Sigmoid colon (tissue), 6 donors: ENCODE measurements at regions not wholly inside any gene's neighbourhood (a gene's known extent, or its start where the extent isn't known, plus 50 kb on each side); places are given as distances from the start of the nearest gene placed in this dataset.

Experiments used
- DNase-seq: peaks from one replicate; pipeline ENCODE4 v3.0.0-alpha.2; 2019
- H3K27ac ChIP-seq, 4 donors: fragments of 200-600 bp; sonication (generic); one replicate each; pipeline ENCODE4 v1.5.1; 2016 to 2019; ENCODE audit warnings: mild to moderate bottlenecking in 1 of 4
- H3K27me3 ChIP-seq, 3 donors: fragments of 200-600 bp; sonication (generic); one replicate each; pipeline ENCODE4 v1.5.1; 2019; ENCODE audit warnings: mild to moderate bottlenecking in 1 of 3
- H3K36me3 ChIP-seq, 4 donors: fragments of 200-600 bp; sonication (generic); one replicate each; pipeline ENCODE4 v1.5.1; 2016 to 2019
- H3K4me1 ChIP-seq, 4 donors: fragments of 200-600 bp; sonication (generic); one replicate each; pipeline ENCODE4 v1.5.1; 2017 to 2019
- H3K4me3 ChIP-seq, 4 donors: fragments of 200-600 bp; sonication (generic); one replicate each; pipeline ENCODE4 v1.5.1; 2017 to 2019; ENCODE audit warnings: mild to moderate bottlenecking in 2 of 4, moderate library complexity in 1 of 4
- H3K9me3 ChIP-seq, 4 donors: fragments of 200-600 bp in 3 of 4; sonication (generic) in 3 of 4; one replicate each; pipeline versions ENCODE4 v1.5.1 to v1.6.1; 2013 to 2019
- EP300 ChIP-seq, 4 donors: sonication (generic); formaldehyde crosslinking; IDR thresholded peaks; one replicate each; pipeline ENCODE4 v1.6.1; 2017; ENCODE audit warnings: antibody characterized with exemption in 4 of 4
- POLR2A ChIP-seq, 2 donors: fragments of 450-650 bp; IDR thresholded peaks; one replicate each; pipeline ENCODE4 v1.6.1; 2016; ENCODE audit warnings: antibody characterized with exemption in 2 of 2, mild to moderate bottlenecking in 2 of 2, moderate library complexity in 2 of 2
- POLR2AphosphoS5 ChIP-seq, 4 donors: sonication (generic); formaldehyde crosslinking; IDR thresholded peaks; one replicate each; pipeline ENCODE4 v1.6.1; 2017; ENCODE audit warnings: antibody characterized with exemption in 4 of 4
- WGBS, 2 donors: extraction: QIAGEN DNeasy Blood & Tissue Kit; methylation state at CpG; one replicate each; pipeline ENCODE4 v1.1.7; 2013; 5-methylcytosine and 5-hydroxymethylcytosine counted together
- intact Hi-C: fragments of 100-400 bp; cut with DNase I; formaldehyde crosslinking; loops from one replicate; pipeline ENCODE4 v1.15.1; 2023
- TF ChIP-seq, protein P1 (sequence below), 4 experiments: fragments of 450-650 bp in 3 of 4; fragments of 200-600 bp in 1 of 4; IDR thresholded peaks; one replicate each; pipeline ENCODE4 v1.5.1; 2016 to 2019; ENCODE audit warnings: antibody characterized with exemption in 4 of 4, mild to moderate bottlenecking in 3 of 4, moderate library complexity in 2 of 4
- donor health status: healthy with polysubstance abuse.
- donor health status: healthy.

- TF ChIP-seq POLR2AphosphoS5 (IDR thresholded peaks at IDR 0.05): no peak
- TF ChIP-seq POLR2A (IDR thresholded peaks at IDR 0.05): no peak
- TF ChIP-seq, protein P1, sequence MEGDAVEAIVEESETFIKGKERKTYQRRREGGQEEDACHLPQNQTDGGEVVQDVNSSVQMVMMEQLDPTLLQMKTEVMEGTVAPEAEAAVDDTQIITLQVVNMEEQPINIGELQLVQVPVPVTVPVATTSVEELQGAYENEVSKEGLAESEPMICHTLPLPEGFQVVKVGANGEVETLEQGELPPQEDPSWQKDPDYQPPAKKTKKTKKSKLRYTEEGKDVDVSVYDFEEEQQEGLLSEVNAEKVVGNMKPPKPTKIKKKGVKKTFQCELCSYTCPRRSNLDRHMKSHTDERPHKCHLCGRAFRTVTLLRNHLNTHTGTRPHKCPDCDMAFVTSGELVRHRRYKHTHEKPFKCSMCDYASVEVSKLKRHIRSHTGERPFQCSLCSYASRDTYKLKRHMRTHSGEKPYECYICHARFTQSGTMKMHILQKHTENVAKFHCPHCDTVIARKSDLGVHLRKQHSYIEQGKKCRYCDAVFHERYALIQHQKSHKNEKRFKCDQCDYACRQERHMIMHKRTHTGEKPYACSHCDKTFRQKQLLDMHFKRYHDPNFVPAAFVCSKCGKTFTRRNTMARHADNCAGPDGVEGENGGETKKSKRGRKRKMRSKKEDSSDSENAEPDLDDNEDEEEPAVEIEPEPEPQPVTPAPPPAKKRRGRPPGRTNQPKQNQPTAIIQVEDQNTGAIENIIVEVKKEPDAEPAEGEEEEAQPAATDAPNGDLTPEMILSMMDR (IDR thresholded peaks at IDR 0.05): no peak
- no peak for TF ChIP-seq EP300 (IDR thresholded peaks at IDR 0.05)
- intact Hi-C loops: no loop called here
Observed at GRCh38 chr11:133698654-133699053, 146.7 kb downstream of the SPATA19 start.

GRCh38 chr11:133697603-133698180 is 147.6 kb downstream of the SPATA19 start:
- no peak overlapping the region for H3K27ac ChIP-seq
- 79 to 81% methylated on average over 4 of the region's 4 CpGs for WGBS, 2 donors
- no peaks in the 10 kb centered on the region for H3K27me3 ChIP-seq
- H3K9me3 ChIP-seq: no peaks in the 10 kb centered on the region
- intact Hi-C loops: no loop called here
- no peak for DNase-seq
- TF ChIP-seq POLR2A (IDR thresholded peaks at IDR 0.05) (no peak), EP300 (IDR thresholded peaks at IDR 0.05) (no peak)
- TF ChIP-seq, protein P1 (IDR thresholded peaks at IDR 0.05): no peak
- no peak overlapping the region for H3K4me3 ChIP-seq
- H3K36me3 ChIP-seq: no peaks in the 10 kb centered on the region
- H3K4me1 ChIP-seq: no peaks in the 10 kb centered on the region

More at GRCh38 chr11:133698654-133699053, 146.7 kb downstream of the SPATA19 start:
- no peaks in the 10 kb centered on the region for H3K9me3 ChIP-seq
- H3K27ac ChIP-seq: no peak overlapping the region
- no peaks in the 10 kb centered on the region for H3K36me3 ChIP-seq
- no peaks in the 10 kb centered on the region for H3K4me1 ChIP-seq
- no peaks in the 10 kb centered on the region for H3K27me3 ChIP-seq
- WGBS, 2 donors: 52 to 78% methylated on average over 1 of the region's 1 CpG
- no peak for DNase-seq
- no peak overlapping the region for H3K4me3 ChIP-seq

DNA sequence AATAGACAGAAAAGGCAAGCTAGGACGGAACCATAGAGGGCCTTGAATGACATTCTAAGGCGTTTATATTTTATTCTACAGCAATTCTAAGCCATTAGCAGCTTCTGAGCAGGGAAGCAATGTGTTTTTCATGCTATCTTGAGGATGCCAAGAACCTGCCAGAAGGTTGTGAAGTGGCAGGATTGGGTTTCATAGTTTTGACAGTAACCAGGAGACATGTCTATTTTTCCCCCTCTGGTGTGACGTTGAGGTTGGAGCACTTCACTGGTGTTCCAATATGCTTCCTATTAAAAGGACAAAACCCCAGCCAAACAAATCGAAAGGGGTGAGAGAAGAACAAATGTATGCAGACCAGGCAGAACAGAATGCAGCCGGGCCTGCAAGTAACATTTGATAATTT is 148.2 kb downstream of the SPATA19 start:
- TF ChIP-seq, protein P1 (IDR thresholded peaks at IDR 0.05): no peak
- TF ChIP-seq POLR2AphosphoS5 (IDR thresholded peaks at IDR 0.05) (no peak), POLR2A (IDR thresholded peaks at IDR 0.05) (no peak), EP300 (IDR thresholded peaks at IDR 0.05) (no peak)
- no peak for DNase-seq
- intact Hi-C loops: no loop called here
- Histone ChIP-seq H3K27ac (no peak overlapping the region), H3K4me3 (no peak overlapping the region), H3K4me1 (no peaks in the 10 kb centered on the region), H3K9me3 (no peaks in the 10 kb centered on the region), H3K27me3 (no peaks in the 10 kb centered on the region), H3K36me3 (no peaks in the 10 kb centered on the region)
- 72 to 74% methylated on average over 5 of the region's 5 CpGs for WGBS, 2 donors

DNA sequence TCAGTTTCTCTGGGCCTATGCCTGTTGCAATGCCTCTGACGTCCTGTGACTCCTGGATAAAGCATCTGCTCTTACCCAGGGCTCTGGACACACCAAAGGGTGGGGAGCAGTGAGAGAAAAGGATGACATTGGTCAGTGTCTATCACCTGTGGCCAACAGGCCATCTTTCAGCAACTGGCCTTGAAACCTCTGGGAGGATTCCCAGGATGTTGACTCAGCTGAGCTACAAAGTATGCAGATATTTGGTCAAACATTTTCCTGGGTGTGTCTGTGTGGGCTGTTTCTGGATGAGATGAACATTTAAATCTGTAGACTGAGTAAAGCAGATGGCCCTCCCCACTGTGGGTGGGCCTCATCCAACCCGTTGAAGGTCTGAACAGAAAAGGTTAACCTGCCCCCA is 149.9 kb downstream of the SPATA19 start:
- no peaks in the 10 kb centered on the region for H3K9me3 ChIP-seq
- H3K27ac ChIP-seq: no peak overlapping the region
- intact Hi-C loops: no loop called here
- no peak for DNase-seq
- H3K4me1 ChIP-seq: no peaks in the 10 kb centered on the region
- no peaks in the 10 kb centered on the region for H3K36me3 ChIP-seq
- 38 to 70% methylated on average over 2 of the region's 2 CpGs for WGBS, 2 donors
- H3K4me3 ChIP-seq: no peak overlapping the region
- no peaks in the 10 kb centered on the region for H3K27me3 ChIP-seq
- no peak for TF ChIP-seq EP300 (IDR thresholded peaks at IDR 0.05)
- TF ChIP-seq, protein P1 (IDR thresholded peaks at IDR 0.05): no peak
- TF ChIP-seq POLR2AphosphoS5 (IDR thresholded peaks at IDR 0.05): no peak
- no peak for TF ChIP-seq POLR2A (IDR thresholded peaks at IDR 0.05)

DNA sequence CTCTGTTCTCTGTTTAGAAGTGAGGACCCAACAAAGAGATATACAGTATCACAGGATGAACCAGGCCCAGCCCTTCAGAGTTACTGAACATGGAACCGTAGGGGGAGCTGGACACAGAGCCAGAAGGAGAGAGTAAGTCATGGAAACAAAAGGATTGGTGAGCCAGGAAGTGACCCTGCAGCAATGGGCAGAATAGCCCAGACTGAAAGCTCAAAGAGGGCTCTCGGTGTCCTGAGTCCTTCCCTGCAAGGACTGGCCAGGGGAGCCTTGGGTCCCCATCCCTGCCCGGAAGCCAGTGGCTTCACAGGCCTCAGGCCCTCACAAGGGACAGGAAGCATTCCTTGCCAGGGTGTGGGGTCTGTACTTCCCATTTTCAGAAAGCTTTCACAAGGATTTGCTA is 150.6 kb downstream of the SPATA19 start:
- H3K27ac ChIP-seq: no peak overlapping the region
- intact Hi-C loops: no loop called here
- TF ChIP-seq, protein P1 (IDR thresholded peaks at IDR 0.05): no peak
- TF ChIP-seq POLR2A (IDR thresholded peaks at IDR 0.05) (no peak), EP300 (IDR thresholded peaks at IDR 0.05) (no peak)
- H3K4me3 ChIP-seq: no peak overlapping the region
- H3K27me3 ChIP-seq: no peaks in the 10 kb centered on the region
- no peaks in the 10 kb centered on the region for H3K4me1 ChIP-seq
- no peak for DNase-seq
- WGBS, 2 donors: 63 to 80% methylated on average over 3 of the region's 3 CpGs
- H3K36me3 ChIP-seq: no peaks in the 10 kb centered on the region
- H3K9me3 ChIP-seq: no peaks in the 10 kb centered on the region
